NCI-H128 (cell line): ENCODE measurements at regions not wholly inside any gene's neighbourhood (a gene's known extent, or its start where the extent isn't known, plus 50 kb on each side); places are given as distances from the start of the nearest gene placed in this dataset.

ENCODE experiments used
- DNase-seq: peaks from one replicate; lab custom pipeline; 2025; ENCODE audit not compliant: unreplicated experiment; lab: John Stamatoyannopoulos, UW

DNA sequence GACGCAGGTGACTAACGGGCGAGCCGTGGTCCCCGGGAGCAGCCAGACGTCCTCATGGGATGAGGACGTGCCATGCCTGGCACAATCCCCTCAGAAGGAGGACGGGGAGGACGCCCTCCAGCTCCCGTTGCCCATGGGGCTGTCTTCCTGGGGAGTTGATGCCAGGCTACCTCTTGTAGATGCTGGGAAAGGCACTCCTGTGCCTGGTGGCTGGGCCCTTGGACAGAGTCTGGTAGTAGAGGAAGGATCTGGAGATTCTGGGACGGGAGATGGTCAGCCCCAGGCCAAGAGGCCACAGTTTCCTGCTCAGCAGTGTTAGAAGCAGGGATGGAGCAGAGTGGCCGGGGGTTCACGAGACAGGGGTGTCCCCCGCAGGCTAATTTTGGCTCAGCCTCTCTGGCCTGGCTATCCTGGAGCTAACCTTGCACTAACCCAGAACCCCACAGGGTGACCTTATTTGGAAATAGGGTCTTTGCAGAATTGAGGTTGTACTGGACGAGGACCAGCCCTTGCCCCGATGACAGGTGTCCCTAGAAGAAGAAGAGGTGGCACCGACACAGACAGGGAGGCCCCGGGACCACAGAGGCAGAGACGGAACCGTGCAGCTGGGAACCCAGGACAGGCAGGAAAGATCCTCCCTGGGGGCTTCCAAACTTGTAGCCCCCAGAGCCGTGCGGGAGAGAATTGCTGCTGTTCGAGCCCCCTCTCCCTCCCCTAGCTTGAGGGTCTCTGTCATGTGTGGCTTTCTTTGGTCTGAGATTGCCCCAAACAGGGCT, 50.1 kb upstream of the ADRA2C start:
- no peak for DNase-seq

DNA sequence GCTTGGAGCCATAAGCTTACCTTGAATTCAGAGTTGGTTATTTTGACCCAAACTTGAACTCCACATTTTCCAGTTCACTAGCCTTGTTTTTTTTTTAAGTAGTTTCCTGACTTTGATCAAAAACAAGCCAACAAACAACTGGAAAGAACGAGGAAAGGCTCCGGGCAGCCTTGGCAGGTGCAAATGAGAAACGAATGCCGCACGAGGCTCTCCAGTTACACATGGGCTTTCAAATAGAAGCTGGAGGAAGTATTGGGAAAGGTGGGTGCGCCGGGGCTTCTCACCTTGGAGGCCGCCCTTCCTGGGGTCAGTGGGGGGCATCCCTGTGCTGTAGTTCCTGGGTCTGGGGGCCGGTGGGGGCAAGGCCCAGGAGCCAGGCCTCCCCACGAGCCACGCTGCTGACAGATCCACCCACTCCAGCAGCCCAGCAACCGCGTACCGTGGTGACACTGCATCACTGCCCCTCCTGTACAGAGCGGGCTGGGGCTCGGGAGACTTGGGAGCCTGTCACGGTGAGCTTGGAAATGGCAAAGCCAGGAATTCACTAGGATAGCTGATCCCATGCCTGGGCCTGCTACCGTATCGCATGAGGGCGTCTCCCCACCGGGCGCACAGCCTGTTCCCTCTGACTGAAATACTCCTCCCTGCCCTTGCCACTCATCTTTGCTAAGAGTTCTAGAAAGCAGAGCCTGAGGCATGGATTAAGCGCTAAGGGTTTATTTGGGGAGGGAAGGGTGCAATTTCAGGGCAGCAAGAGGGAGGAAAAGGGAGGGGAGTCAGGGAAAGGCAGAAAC, 50.9 kb upstream of the ADRA2C start:
- DNase-seq, result no peak

DNA sequence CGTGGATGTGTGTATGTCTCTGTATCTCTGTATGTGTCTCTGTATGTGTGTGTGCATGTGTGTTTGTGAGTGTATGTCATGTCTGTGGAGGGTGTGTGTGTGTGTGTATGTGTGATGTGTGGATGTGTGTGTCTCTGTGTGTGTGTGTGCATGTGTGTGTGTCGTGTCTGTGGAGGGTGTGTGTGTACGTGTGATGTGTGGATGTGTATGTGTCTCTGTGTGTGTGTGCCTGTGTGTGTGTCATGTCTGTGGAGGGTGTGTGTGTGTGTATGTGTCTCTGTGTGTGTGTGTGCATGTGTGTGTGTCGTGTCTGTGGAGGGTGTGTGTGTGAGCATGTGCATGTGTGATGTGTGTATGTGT, 51.6 kb upstream of the ADRA2C start:
- DNase-seq, result no peak

DNA sequence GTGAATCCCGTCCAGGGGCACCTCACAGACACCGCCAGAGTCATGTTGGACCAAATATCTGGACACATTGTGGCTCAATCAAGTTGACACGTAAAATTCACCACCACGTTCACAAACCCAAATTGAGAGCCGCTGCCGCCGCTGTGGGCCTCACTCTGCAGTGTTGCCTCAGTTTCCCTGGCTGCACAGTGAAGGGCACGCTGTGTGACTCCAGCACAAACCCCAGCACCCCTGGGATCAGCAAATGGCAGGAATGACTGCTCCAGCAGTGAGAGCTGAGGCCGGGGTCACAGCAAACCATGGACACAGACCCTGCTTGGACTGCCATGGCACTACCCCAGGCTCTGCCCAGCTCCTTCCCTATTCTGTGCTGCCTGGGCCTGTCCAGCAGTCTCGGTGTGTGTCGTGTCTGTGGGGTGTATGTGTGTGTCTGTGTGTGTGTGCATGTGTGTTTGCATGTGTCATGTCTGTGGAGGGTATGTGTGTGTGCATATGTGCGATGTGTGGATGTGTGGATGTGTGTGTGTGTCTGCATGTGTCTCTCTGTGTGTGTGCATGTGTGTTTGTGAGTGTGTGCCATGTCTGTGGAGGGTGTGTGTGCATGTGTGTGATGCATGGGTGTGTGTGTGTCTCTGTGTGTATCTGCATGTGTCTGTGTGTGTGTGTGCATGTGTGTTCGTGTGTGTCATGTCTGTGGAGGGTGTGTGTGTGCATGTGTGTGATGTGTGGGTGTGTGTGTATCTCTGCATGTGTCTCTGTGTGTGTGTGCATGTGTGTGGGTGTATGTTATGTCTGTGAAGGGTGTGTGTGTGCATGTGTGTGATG, 52.2 kb upstream of the ADRA2C start:
- no peak for DNase-seq

DNA sequence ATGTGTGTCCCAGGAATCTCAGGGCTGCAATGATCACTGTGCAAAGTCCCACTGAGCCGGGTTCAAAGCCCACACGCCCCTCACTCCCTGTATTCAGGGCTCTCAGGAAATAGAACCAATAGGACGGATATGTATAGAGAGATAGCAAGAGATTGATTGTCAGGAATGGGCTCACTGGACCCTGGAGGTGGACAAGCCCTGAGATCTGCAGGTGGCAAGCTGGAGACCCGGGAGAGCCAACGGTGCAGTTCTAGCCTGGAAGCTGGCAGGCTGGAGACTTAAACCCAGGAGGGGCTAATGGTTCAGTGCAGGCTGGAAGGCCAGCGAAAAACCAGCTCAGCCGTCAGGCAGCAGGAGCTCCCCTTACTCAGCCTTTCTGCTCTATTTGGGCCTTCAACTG, 52.8 kb upstream of the ADRA2C start:
- no peak for DNase-seq

DNA sequence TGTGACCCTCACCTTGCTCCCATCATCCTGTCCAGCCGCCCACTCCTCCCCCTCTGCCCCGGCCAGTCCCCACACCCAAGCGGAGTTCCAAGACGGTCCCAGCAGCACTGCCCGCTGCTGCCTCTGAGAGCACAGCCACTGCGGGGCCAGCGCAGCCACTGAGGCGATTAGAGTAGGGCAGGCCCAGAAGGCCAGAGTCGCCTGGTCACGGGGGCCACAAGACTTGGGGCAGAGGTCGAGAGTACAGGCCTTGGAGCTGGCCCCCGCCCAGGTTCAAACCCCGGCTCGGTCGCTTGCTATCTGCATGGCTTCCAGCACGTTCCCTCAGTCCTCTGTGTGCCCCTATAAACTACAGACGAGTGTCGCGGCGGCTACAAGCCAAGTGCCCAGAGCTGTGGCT, 53.2 kb upstream of the ADRA2C start:
- no peak for DNase-seq

DNA sequence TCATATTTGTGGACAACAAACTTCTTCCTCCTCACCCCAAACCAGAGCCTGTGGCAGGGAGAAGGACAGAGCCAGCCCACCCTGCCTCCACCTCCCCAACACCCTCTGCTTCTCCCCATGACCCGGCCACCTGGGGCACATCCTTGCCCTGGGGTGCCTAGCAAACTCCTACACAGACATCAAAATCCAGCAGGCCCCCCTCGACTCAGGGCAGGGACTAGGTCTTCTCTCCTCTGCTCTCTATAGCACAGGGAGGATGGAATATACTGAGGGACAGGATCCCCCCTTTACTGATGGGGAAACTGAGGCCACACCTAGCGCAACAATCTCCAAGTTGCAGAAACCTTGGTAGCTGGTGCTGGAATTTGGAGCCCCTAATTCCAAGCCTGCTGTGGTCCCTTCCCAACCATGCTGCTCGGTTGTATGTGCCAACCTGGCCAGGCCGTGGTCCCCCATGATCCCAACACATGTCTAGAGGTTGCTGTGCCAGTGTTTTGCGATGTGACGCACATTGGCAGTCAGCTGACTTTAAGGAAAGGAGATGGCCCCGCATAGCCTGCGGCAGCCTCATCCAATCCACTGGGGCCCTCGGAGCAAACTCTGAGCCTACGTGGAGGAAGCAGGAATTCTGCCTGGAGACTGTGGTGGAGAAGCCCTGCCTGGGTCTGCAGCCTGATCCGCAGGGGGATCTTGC, 53.9 kb upstream of the ADRA2C start:
- no peak for DNase-seq

DNA sequence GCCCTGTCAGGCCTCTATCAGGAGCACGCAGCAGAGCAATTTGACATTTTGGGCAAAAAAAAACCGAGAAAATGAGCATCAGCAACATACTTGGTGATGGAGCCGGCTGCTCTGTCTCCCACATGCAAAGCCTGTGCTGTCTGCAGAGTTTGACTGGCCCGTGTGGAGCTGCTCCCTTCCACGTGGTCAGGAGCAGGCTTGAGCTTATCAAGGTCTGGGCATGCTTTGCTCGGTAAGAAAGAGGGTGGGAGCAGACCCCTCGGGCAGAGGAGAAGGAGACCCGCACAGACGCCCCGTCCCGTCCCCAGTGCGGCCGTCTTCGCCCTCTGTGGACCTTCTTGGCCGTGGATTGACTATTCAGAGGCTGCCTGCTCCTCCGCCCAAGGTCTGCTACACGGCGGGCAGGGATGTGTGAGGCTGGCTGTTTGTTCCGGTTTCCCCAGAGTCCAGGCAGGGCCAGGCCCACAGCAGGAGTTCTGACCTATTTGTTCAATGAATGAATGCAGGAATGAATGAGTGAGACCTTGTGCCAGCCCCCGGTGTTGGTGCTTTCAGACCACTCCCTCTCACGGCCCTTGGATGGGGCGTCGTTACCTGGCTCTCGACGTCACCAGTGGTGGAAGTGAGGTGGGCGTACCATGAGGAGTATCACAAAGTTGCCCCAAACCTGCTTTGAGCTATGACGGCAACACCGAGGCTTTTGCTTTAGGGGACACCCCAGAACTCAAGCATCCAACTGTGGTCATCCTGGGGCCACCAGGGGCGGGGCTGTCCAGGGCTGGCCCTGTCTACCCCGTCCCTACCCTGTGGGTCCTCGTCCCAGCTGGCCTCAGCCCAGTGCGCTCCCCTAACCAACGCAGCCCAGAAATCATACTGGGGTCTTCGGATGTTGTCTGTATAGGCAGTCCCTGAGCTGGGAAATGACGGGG, 54.7 kb upstream of the ADRA2C start:
- no peak for DNase-seq

DNA sequence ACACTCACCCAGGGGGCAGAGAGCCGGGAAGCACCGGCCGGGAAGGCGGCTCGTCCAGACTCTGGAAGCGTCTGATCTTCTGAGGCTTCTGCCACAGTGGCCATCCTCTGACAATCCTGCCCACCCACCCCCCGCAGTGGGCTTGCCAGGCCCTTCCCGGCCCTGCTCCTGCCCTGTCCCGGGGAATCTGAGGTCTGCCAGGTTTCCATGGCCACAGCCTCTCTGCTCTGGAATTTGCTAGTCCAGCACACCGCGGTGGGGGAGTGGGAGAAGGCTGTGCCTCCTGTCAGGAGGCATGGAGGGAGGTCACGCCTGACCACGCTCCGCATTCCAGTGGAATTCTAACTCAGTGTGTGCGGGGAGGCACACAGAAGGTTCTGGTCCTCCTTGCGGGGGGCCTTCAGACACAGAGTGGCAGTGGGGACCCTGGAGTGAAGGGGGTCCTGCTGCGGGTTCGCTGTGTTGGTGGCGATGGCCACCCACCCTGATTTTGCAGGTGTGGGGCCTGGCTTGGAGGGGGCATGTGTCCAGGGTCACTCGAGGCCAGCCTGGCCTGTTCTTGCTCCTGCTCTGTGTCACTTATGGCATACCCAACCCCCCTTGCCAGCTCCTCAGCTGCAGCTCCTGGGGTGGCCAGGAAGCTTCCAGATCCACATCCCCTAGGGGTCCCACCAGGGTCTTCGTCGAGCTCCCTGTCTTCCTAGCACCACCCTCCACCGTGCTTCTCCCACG, 55.6 kb upstream of the ADRA2C start:
- DNase-seq, result no peak

DNA sequence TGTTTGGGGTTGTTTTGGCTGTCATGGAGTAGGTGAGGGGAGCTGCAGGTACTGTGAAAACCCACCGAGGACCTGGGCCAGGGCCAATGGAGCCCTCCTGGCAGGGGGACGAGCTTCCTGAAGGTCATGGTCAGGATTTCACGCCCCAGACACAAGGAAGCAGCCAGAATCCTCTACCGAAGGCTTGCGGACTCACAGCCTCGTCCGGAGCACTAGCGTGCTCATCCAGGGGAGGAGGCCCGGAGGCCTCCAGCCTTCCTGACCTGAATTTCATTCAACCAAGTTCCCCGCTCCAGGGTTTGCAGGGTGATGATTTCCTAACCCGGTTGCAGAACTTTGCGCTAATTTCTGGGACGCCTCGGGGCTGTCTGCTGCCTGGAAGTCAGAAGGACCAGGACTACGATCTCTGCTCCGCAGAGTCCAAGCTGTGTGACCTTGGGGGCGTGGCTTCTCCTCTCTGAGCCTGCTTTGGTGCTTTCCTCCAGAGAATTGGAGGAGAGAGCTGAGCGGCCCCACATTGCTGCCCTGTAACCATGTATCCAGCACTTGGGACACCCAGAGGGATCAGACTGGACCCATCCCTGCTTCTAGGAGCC, 56.2 kb upstream of the ADRA2C start:
- DNase-seq, result no peak

DNA sequence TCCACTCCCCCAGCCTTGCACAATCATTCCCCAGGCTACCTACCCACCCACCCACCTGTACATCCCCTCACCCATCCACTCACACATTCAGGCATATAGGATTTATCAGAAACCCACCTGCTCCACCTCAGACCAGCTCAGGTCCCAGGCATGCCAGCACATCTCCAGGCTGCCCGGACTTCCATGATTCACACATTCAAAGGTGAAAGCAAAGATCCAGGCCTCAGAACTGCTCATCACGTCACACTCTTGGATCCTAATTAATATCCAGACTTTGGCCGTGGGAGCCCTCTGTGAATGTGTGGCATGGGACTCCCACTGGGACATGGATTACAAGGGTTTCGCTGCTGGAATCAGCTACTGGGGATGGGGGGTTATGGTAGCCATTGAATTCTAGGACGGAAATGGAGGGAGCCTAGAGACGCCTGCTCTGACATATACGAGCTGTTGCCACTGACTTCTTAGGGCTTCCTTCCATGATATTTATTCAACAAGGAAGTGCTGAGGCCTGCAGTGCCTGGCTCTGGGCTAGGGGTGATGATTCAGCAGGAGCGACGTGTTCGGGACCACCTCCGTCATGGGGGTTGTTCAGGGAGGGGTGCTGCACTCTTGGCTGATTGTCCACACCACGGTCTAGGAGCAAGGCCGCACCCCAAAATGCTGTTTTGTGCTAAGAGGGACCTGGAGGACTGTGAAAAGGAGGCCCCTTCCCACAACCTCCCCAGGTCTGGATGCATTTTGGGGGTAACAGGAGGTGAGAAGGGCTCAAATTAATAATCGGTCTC, 56.9 kb upstream of the ADRA2C start:
- DNase-seq, result no peak

DNA sequence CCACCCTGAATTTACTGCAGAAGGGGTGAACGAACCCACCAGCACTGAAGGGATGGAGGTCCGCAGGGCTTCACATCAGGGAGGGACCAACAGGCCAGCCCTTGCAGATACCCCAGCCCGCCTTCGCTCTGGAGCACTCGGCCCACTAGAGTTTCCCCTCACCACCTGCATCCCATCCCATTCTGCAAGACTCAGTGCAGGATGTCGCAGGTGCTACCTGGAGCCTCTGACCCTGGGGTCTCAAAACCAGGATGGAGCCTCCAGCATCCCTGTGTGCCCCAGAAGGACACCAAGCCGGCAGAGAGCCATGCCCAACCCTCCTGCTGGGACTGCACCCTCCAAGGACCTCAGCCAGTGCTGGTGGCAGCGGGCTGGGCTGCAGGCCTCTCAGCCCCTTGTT, 57.6 kb upstream of the ADRA2C start:
- no peak for DNase-seq

DNA sequence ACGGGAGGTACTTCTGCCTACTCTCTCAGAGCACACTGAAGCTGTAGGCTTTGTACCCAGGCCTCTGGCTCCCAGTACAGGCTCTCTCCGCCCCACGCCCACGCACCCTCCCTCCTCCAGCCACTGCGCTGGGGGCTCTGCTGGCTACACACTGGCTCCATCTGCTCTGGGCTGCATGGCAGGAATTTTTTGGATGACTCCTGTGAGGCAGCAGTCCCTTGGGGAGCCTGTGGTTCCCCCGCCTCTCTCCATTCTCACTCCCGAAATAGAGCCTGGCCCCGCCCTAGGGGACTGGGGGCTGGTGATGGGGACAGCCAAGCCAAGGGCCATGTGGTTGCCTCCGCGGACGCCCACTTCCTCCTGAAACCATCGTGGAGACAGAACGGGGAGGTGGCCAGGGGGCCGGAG, 58.1 kb upstream of the ADRA2C start:
- DNase-seq, result no peak

DNA sequence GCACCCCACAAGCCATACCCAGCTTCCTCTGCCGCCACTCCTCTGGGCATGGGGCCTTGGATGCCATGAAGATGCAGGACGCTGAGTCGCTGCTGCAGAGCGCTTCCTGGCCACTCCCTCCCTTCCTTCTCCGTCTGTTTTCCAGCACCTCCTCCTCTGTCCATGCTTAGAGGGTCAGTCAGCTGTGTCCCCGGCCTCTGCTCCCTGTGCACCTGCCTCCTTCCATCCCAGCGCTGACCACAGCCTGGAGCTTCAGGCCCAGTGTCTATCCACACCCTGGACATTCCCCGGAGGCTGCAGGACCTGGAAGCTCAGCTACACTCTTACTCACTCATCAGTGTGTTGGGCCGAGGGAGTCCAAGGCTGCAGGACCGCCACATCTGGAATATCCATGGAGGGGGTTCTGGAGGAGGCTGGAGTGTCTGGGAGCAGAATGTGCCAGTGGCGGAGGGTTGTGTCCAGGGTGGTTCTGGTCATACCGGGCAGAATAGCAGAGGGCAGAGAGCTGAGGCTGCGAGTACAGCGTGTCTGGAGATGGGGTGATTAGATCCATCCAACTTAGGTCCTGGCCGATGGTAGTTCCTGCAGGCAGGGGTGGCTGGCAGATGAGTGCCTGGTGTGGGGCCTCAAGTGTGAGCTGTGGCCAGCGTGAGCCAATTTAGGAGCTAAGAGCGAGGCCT, 58.6 kb upstream of the ADRA2C start:
- no peak for DNase-seq

DNA sequence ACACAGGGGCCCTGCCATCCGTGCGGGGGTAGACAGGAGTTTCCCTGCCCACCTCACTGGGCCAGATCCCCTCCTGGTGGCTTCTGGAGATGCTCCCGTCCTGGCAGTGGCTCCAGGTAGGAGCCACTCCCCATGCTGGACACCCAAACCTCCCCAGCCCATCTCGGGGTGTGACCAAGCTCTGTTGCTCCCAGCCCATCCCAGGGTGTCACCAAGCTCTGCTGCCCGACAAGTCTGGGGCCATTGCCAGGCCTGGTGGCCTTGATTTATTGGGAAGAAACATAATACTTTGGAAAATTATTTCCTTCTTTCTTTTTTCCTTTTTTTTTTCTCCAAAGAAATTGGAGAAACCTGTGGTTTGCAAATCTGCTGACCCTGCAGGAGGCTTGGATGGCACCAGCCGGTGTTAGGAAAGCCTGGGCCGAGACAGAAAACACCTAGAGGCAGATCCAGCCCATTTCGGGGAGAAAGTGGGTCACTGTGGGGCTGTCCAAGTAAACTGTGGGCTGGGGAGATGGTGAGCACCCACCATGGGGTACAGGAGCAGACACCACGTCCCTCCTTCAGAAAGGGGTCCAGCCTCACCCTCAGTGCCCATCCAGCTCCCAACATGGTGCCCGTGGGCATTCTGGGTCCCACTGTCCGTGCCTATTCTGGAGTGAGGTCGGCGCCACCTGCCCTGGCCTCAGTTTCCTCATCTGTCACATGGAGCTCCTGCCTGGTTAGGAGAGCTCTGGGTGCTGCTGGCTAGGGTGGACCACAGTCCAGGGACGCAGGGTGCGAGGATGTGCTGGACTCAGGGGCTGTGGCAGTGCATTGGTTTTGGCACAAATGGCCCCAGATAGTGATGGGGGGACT, 59.4 kb upstream of the ADRA2C start:
- DNase-seq, result no peak

DNA sequence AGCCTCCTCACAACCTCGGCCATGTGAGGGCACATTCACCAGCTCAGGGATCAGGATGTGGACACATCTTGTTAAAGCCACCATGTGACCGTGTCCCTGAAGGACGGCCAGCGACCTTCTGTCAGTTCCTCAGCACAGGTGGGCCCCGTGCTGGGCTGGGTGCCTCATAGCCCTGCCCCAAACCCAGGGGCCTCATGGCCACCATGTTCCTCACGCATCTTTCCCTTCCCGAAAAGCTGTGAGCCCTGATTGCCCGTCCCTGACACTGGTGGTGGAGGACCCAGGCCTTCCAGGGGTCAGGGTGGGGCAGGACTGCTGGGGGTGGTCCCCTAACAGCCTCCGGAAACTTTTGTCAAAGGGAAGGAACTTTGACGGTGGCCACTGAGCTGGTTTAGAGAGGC, 60.1 kb upstream of the ADRA2C start:
- DNase-seq, result no peak
